HT-29 (cell line): ENCODE measurements at regions not wholly inside any gene's neighbourhood (a gene's known extent, or its start where the extent isn't known, plus 50 kb on each side); places are given as distances from the start of the nearest gene placed in this dataset.

Source experiments
- DNase-seq: peaks from one replicate; pipeline ENCODE4 v3.0.0-alpha.2; 2015; ENCODE audit warnings: low spot score

DNA sequence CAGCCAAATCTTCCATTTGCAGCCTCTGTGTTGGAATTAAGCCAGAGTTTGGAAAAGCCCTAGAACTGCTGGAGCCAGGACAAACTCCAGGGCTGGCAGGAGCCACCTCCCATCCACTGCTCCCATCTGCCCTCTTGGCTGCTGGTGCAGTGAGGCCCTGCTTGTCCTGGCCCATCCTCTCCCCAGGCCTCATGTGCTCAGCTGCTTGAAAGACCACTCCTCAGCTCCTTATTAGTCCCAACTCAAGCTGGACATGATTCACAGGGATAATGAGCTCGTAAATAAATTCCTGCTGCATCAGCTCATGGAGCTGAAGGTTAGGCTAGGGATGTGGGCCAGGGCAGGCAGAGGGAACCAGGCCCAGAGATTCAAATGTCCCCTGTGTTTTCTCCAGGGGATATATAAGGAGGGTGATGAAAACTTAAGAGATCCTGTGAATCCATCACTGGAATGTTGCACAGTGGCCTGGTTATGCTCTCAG lies 282.8 kb downstream of the RPS24 start:
- no peak for DNase-seq

DNA sequence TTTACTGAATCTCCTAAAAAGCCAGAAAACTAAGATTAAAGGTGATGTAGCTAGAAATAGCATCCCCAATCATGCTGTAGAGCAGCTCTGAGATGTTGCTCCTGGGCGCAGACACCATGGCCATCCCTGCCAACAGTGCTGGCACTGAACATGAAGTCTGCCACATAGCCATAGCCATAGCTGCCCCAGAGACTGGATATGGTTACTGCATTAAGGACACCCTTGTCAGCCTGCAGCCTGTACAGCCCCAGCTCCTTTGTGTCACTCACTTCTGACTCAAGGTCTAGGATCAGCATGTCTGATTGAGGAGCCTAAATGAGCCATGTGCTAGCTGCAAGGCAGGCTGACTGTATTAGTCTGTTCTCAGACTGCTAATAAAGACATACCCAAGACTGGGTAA lies 284.6 kb downstream of the RPS24 start:
- DNase-seq, result no peak

DNA sequence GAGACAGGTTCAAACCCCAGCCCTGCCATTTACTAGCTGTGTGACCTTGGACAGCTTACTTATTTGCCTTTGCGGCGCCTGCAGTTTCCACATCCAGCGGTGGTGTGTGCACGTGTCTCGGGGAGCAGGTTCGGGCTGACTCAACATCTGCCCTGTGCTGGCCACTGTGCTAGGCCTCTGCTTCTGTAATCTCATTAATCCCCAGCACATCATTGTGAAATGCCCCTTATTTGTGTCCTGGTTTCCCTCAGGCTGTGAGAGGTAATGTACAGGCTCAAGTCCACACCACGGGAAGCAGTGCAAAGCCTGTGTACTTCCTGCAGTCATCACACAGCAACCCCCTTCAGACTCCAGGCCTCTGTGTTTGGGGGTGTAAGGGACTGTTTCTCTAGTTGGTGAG lies 285.7 kb downstream of the RPS24 start:
- DNase-seq, result no peak

DNA sequence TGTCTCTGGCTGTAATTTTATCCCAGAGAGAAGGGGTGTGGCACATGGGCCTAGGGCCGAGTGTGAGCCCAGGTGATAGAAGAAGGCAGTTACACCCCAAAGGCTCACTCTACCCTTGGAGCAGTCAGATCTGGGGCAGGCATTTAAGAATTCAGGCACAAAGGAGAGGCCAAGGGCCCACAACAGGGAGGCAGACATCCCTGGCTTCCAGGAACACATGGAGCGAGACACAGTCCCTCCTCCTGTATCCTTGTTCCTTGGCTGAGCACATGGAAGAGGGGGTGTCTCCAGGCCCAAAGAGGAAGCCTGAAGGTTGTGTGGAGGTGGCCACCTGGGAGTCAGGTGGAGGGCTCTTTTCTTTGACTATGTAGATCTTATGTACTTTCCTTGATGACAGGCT lies 286.2 kb downstream of the RPS24 start:
- DNase-seq, result no peak

DNA sequence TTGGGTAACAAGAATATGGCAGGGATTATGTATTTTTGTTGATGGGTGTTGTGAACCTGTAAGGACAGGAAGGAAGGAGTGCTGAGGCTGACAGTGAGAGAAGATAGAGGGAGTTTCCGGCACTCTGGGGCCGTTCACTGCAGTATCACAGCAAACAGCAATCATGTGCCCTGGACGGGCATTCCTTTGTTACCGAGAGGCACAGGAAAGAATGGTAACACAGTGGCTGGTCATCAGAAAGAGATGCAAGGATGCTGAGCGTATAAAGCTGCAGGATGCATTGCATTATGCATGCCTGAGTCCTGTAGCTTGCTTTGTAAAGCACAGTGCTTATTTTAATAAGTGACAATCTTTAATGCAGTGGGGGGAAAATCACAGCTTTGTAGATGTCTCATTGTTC lies 286.8 kb downstream of the RPS24 start:
- no peak for DNase-seq

DNA sequence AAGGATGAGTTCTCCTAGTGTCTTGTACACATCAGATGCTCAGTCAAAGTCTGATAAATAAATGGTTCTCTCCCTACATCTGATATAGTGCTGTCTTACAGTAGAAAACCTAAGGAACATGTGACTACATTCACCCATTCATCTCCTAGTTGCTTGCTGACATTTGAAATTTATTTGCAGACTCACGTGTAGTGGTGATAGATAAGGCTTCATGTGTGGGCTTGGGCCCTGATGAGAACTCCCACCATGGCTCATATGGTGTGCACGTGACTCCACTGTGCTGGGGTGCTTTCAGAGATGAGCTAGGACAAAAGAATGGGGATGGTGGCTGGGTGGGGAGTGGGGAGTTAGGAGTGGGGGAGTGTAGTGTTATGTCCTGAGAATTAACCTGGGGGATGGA lies 287.3 kb downstream of the RPS24 start:
- DNase-seq, result no peak

DNA sequence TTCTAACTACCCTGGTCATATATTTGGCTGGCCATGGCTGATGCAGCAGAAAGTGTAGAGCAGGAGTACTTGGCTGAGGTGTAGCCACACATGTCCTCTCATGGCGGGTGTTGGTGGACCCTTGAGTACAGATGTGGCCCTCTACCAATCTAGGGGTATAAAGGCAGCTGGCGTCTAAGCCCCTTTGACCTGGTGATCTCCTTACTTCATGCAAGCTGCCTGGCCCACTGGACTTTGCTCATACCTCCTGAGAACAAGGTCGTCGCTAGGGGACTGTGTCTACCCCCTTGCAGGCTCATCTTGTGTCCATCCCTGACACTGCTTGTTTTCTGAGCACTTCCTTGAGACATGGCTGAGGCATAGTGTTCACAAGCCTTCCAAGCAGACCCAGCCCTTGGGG lies 287.8 kb downstream of the RPS24 start:
- DNase-seq, result no peak

DNA sequence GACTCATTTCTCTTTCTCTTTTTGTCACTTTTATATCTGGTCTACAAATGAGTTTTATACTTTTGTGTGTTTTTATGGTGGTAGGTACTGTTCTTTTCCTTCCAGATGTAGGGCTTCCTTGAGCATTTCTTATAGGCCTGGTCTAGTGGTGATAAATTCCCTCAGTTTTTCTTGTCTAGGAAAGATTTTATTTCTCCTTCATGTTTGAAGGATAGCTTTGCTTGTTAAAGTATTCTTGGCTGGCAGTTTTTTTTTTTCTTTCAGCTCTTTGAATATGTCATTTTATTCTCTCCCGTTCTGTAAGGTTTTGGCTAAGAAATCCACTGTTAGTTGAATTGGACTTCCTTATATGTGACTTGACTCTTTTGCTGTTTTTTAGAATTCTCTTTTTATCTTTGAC lies 292.7 kb downstream of the RPS24 start:
- DNase-seq, result no peak

DNA sequence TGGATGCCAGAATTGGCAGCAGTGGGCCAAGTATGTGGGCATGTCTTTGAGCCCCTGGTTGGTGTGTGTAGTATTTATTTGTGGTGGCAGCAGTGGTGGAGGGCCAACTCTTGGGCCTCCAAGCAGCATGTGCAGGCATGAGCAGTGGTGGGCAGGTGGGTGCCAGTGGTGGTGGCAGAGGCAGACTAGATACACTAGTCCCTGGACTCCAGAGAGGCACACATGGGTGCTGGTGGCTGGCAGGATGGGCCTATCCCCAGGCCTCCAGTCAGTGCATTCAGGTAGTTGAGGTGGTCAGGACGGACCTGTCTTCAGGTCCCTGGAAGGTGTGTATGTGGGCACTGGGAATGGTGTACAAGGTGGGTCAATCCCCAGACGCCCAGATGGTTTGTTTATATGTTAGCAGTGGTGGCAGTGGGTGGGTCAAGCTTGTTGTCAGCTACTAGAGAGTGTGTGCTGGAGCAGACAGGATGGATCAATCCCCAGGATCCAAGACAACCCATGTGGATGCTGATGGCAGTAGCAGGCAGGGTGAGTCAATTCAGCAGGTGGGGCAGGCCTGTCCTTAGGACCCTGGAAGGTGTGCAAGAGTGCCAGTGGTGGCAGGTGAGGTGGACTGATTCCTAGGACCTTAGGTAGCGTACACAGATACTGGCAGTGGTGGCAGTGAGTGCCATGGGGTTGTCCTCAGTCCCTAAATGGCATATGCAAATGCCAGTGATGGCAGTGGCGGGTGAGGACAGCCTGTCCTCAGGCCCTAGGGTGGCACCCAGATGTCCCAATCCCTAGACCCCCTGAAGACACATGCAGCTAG lies 294.3 kb downstream of the RPS24 start:
- DNase-seq, result no peak

DNA sequence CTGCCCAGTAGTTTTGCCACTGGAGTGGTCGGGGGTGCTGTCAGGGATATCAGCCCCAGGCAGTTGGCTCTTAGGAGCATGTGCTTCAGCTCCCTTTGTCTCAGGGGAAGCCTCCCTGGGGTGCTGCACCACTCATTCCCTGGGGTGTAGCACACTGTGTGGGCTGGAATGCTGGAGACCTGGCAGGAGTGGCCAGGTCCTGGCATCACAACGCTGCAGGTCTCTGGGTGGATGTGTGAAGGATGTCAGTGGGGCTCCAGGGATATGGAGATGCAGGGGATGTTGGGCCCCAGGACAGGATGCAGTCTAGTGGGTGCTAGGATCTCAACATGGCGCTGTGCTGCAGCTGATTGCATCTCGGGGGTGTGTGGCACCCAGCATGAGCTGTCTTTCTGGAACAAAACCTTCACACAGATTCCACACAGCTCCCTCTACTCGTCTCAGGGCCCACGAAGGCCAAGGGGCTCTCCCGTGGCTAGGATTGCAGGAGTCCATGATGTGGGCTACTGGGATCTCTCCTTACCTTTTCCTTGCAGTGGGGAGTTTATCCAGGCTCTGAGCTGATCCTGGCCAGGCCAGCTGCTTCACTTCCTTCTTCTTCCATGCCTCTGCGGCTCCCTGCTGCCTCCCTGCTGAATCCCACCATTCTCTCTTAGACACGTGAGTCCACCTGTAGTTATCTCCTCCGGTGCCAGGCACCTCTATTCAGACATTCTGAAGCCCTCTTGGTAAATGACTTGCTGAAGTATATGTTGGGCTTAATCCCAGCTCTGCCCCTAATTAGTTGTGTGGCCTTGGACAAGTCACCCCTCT lies 295.1 kb downstream of the RPS24 start:
- DNase-seq, result no peak

DNA sequence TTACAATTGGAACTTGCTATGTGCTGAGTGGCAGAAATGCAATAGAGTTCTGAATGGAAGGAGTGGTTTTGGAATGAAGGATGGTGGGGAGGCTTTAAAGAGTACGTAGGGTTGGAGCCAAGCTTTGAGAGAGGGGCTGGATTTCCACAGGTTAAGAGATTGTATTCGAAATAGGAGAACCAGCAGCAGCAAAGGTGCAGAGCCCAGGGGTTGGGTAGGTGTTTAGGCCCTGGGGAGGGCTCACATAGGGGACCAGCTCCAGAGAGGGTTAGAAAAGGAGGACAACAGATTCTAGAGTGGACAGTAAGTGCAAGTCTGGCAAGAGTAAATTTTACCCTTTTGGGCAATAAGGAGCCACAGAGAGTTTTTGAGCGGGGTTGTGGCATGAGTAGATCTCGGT lies 297.2 kb downstream of the RPS24 start:
- DNase-seq, result no peak

DNA sequence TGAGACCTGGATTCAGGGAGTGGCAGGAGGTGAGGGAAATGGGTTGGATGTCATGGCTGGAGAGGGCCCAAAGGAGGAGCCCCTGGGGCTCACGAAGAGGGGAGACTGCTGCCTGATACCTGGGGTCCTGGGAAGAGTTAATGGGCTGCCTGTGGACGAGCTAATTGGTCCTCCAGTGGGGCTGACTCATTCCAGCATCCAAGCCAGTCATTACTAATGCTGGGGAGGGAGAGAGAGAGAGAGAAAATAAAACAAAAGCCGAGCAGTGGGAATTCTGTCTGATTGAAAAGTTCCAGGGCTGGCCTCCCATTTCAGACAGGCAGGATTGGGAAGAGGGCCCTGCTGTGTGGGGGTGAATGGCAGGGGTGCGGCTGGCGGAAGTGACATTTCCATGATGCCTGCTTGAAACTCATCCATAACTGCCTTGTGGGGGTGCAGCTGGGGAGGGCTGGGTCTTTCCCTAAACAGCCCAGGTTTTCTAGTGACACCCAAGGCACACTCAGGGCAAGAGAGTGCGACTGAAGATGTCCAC lies 297.8 kb downstream of the RPS24 start:
- no peak for DNase-seq

DNA sequence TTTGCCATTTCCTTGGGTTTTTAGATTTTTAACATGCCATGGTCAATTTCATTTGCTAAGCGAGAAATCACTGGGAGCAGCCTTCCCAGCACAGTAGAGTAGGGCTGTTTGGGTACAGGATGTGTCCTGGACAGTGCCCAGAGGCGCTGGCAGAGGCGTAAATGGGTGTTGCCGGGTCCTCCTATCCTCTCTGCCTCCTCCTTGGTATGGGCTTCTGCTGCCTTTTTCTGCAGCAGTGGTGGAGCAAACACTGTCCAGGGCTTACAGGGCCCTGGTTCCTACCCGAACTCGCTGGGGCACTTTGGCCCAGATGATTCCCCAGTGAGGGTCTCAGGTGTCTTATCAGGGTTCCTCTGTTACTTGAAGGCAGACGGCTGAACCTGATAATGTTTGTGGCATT lies 298.3 kb downstream of the RPS24 start:
- no peak for DNase-seq

DNA sequence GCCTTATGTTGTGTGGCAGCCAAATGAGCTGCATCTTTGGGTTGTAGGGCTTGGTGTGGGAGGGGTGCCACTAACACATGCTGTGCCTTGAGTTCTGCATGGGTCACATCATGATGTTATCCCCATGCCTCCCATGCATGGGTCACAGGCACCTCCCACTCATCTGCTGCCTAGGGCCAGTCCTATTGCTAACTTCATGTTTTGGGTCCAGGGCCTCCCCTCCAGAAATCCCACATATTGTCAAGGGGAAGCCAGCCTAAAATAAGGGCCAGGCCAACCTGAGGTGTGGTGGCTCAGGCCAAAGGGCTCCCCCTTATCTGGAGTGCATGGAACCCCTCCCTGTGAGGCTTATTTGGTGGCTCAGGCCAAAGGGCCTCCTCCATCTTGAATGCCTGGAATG lies 299.0 kb downstream of the RPS24 start:
- DNase-seq, result no peak

DNA sequence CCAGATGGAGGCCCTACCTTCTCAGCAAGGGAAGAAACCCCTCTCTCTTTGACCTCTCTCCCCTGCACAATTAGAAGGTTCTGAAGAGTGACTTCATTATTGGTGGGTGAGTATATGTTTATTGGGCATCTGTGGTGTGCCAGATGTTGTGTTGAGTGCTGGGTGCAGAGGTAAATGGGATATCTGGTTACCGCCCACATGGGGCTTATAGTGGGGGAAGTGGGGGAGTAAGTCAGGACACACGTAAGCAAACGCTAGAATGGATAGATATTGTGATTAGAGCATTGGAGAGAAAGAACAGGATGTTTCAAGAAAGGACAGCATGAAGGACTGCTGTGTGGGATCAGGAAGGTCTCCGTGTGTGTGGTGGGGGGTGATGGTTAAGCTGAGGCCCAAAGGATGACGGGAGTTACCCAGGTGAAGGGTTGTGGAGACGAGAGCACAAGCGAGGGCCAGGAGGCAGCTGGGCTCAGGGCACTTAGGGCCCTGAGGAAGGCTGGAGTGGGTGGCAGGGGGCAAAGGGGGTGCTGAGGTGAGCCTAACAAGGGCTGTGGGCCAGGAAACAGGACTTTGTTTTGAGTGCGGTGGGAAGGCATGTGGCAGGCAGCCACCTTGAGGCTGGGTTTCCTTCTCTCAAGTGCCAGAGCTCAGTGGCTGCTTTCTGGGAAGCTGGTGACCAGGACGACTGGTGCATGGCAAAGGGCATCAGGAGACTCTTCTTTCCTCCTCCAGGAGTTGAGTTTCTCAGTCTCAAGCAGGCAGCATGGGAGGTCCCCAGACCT lies 299.9 kb downstream of the RPS24 start:
- no peak for DNase-seq

DNA sequence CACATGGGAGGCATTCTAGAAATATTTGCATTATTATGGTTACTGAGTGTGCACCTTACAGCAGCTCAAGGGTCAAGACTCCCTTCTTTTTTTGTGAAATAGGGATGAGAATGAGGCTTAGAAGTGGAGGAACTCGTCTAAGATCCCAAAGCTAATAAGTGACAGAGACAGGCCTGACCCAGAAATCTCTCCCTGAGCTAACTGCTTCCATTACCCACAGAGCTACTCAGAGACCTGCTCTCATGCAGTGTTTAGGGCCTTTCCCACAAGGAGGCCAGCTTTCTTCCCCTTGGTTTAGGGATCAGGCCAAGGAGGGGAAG lies 301.7 kb downstream of the RPS24 start:
- DNase-seq, result no peak

DNA sequence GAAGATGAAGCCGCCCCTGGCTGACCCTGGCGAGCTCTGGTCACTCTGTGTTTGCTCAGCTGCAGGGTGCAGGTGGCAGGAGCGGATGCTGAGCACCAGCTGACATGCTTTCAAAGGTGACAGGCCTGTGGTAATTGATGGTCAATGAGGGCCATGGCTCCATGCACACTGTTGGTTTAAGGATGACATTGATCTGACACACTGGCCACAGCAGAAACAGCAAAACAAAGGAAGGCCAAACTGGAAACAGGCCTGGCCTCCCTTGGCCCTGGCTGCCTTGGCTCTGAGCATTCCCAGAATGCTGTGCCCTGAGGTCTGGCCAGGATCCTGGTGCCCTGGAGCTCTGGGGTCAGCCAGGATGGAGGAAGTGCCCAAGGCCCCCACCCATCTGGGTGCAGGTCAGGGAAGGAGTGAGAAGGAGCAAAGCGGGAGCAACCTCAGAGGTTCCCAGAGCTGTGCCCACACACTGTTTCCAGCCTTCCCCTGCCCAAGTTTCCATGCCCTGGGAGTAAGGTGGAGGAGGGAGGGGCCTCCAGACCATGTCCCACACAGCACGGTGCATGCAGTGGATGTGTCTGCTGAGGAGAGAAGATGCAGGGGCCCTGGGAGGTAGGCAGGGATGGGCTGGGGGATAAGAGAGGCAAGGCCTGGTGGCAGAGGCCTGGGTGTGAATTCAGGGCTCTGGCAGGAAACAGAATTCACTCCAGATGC lies 302.2 kb downstream of the RPS24 start:
- no peak for DNase-seq

DNA sequence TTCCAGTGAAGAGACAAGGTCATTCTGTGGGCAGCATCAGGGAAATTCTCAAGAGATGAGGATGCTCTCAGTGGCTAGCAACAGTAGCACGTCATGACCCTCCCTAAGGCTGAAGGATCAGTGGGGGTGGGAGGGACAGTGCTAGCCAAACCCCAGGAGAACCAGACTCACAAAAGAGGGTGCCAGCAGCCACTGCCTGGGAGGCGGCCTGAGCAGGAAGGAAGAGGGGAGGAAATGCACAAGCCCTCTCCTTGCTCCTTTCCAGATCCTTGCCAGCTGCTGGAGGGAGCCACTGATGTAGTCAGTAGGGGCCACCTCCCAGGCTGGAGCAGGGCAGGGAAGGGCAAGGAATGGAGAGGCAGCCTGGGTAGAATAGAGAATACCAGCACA lies 302.7 kb downstream of the RPS24 start:
- no peak for DNase-seq

DNA sequence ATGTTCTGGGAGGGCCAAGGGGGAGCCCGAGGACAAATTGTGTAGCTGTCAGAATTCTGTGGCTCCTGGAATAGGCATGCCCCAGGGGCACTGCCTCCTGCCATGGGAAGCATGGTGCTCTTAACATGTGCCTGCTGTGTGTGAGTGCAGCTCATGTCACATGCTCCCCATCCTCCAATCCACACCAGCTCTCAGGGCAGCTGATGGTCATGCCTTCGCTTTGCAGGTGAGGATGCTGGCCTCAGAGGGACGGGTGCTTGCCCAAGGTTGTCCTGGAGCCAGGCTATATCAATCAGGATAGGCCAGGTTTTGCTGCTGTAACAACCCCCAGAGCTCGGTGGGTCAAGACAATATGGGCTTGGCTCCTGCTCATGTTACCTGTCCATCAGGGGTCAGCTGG lies 303.4 kb downstream of the RPS24 start:
- no peak for DNase-seq

DNA sequence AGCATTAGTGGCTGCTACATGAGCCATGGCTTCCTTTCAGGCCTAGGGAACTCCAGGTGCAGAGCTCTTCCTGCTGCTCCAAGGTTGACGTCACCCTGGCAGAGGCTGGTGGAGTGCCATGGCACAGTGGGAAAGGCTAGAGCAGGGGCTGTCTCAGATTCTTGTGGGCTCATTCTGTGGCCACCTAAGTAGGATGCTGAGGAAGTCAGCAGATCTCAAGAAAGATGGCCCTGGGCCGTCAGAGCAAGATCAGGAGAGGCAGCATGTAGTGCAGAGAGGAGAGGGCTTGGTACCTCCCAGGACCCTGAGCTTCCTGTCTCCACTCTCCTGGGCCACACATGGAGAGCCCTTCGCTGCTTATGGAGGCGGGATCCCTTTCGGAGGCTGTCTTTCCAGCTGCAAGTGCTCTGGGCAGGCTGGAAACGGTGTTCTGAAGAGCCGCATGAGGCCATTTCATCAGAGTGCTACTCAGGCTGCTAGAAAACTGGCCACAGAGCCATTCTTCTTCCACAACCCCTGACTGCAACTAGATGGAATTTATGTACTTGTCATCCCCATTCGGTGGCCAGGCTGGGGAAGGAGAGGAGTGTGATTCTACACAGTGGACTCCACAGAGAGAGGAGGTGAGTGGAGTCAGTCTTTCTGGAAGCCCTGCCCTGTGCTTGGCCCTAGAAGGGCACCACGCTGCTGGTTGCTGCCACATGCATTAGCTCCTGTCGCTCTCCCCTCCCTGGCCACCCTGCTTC lies 304.2 kb downstream of the RPS24 start:
- DNase-seq, result no peak

DNA sequence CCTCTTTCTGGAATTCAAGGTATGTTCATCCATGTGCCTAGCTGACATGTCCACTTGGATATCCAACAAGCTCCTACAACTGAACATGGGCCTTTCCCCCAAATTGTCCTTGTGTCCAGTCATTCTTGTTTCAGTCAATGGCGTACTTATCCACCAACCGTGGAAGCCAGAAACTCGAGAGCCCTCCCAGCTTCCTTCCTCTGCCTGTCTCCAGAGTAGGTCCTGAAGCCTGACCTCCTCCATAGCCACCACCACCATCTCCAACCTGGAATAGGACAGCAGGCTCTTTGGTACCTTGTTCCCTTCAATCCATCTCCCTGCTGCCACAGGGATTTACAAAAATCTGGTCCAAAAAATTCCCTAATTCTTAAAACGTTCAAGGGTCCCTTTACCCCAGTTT lies 305.1 kb downstream of the RPS24 start:
- no peak for DNase-seq
